ENCODE measurements at regions not wholly inside any gene's neighbourhood (a gene's known extent, or its start where the extent isn't known, plus 50 kb on each side); places are given as distances from the start of the nearest gene placed in this dataset.
"Not testable (repeated sequence)": the region's sequence is repeated elsewhere in the genome, so short reads cannot be mapped to it uniquely, and the experiment has no call there.

GRCh38 chr3:87957575-87957974 lies 101.2 kb downstream of the CGGBP1 start:
- ATAC-seq (no peak), DNase-seq (no peak)

GRCh38 chr3:87949879-87950208 lies 109.0 kb downstream of the CGGBP1 start:
- ATAC-seq (no peak), DNase-seq (no peak)
- H3K36me3 Mint-ChIP-seq, result no peaks in the 10 kb centered on the region
- peak overlapping the region in 1 of 10 donors; percentile 7 for H3K4me3 Mint-ChIP-seq
- H3K27ac Mint-ChIP-seq, result peak overlapping the region in 1 of 10 donors; percentile 30
- peaks cover 0 to 9% (median 0%) of the 10 kb centered on the region in 4 donors for H3K4me1 Mint-ChIP-seq
- POLR2A ChIA-PET, result no interaction called here
- peaks cover 3 to 13% (median 12%) of the 10 kb centered on the region in 5 donors for H3K27me3 Mint-ChIP-seq
- H3K9me3 Mint-ChIP-seq, result no peaks in the 10 kb centered on the region

More at GRCh38 chr3:87957575-87957974, 101.2 kb downstream of the CGGBP1 start:
- H3K27me3 Mint-ChIP-seq, result peaks cover 2 to 22% (median 6%) of the 10 kb centered on the region in 5 donors
- H3K4me1 Mint-ChIP-seq, result no peaks in the 10 kb centered on the region
- no peaks in the 10 kb centered on the region for H3K36me3 Mint-ChIP-seq
- no peak overlapping the region for H3K4me3 Mint-ChIP-seq
- H3K27ac Mint-ChIP-seq, result no peak overlapping the region
- POLR2A ChIA-PET, result no interaction called here
- H3K9me3 Mint-ChIP-seq, result no peaks in the 10 kb centered on the region

GRCh38 chr3:87949189-87949878 lies 109.5 kb downstream of the CGGBP1 start:
- no peak for ATAC-seq

GRCh38 chr3:87946007-87946406 lies 112.8 kb downstream of the CGGBP1 start:
- H3K36me3 Mint-ChIP-seq, H3K27ac Mint-ChIP-seq, H3K4me3 Mint-ChIP-seq, ATAC-seq, H3K4me1 Mint-ChIP-seq, DNase-seq, H3K9me3 Mint-ChIP-seq, POLR2A ChIA-PET: not testable (repeated sequence)
- H3K27me3 Mint-ChIP-seq, result peaks cover 0 to 15% (median 12%) of the 10 kb centered on the region in 5 donors

More at GRCh38 chr3:87949189-87949878, 109.5 kb downstream of the CGGBP1 start:
- H3K4me3 Mint-ChIP-seq, result peak overlapping the region in 1 of 10 donors; percentile 7
- no peak for DNase-seq
- peak overlapping the region in 1 of 10 donors; percentile 30 for H3K27ac Mint-ChIP-seq
- H3K9me3 Mint-ChIP-seq, result no peaks in the 10 kb centered on the region
- H3K4me1 Mint-ChIP-seq, result peaks cover 0 to 9% (median 0%) of the 10 kb centered on the region in 4 donors
- POLR2A ChIA-PET, result no interaction called here
- H3K36me3 Mint-ChIP-seq, result no peaks in the 10 kb centered on the region
- peaks cover 3 to 15% (median 12%) of the 10 kb centered on the region in 5 donors for H3K27me3 Mint-ChIP-seq

- not testable (repeated sequence) for H3K36me3 Mint-ChIP-seq
- peaks cover 0 to 25% (median 5%) of the 10 kb centered on the region in 9 donors for H3K9me3 Mint-ChIP-seq
- H3K27me3 Mint-ChIP-seq, result peaks cover 0 to 15% (median 10%) of the 10 kb centered on the region in 5 donors
Observed at GRCh38 chr3:87942256-87942655, 116.5 kb downstream of the CGGBP1 start.

GRCh38 chr3:87924485-87924884 lies 134.3 kb downstream of the CGGBP1 start:
- Mint-ChIP-seq H3K4me1 (no peaks in the 10 kb centered on the region), H3K36me3 (peaks cover 0 to 17% (median 0%) of the 10 kb centered on the region in 3 donors), H3K4me3 (no peak overlapping the region), H3K27ac (no peak overlapping the region), H3K27me3 (peaks cover 0 to 2% (median 0%) of the 10 kb centered on the region in 5 donors), H3K9me3 (peaks cover 11 to 27% (median 21%) of the 10 kb centered on the region in 9 donors)
- DNase-seq (no peak), ATAC-seq (no peak)
- POLR2A ChIA-PET, result no interaction called here

More at GRCh38 chr3:87942256-87942655, 116.5 kb downstream of the CGGBP1 start:
- H3K4me1 Mint-ChIP-seq, H3K4me3 Mint-ChIP-seq, DNase-seq, POLR2A ChIA-PET, ATAC-seq, H3K27ac Mint-ChIP-seq: not testable (repeated sequence)

- ATAC-seq (no peak), DNase-seq (no peak)
- no peaks in the 10 kb centered on the region for H3K4me1 Mint-ChIP-seq
- POLR2A ChIA-PET, result no interaction called here
- peaks cover 0 to 17% (median 0%) of the 10 kb centered on the region in 3 donors for H3K36me3 Mint-ChIP-seq
- H3K9me3 Mint-ChIP-seq, result peaks cover 10 to 45% (median 19%) of the 10 kb centered on the region in 9 donors
- H3K4me3 Mint-ChIP-seq, result no peak overlapping the region
- H3K27me3 Mint-ChIP-seq, result peaks cover 0 to 11% (median 4%) of the 10 kb centered on the region in 5 donors
- H3K27ac Mint-ChIP-seq, result no peak overlapping the region
Observed at GRCh38 chr3:87920549-87920948, 138.3 kb downstream of the CGGBP1 start.

GRCh38 chr3:87901141-87901540 lies 157.7 kb downstream of the CGGBP1 start:
- no peak overlapping the region for H3K4me3 Mint-ChIP-seq
- no peaks in the 10 kb centered on the region for H3K4me1 Mint-ChIP-seq
- ATAC-seq (no peak), DNase-seq (no peak)
- no peaks in the 10 kb centered on the region for H3K36me3 Mint-ChIP-seq
- peaks cover 0 to 2% (median 0%) of the 10 kb centered on the region in 5 donors for H3K27me3 Mint-ChIP-seq
- no peak overlapping the region for H3K27ac Mint-ChIP-seq
- POLR2A ChIA-PET, result no interaction called here
- no peaks in the 10 kb centered on the region for H3K9me3 Mint-ChIP-seq

GRCh38 chr3:87900061-87900460 lies 158.7 kb downstream of the CGGBP1 start:
- POLR2A ChIA-PET, result no interaction called here
- peaks cover 0 to 2% (median 0%) of the 10 kb centered on the region in 5 donors for H3K27me3 Mint-ChIP-seq
- no peak overlapping the region for H3K27ac Mint-ChIP-seq
- H3K36me3 Mint-ChIP-seq, result no peaks in the 10 kb centered on the region
- H3K4me3 Mint-ChIP-seq, result no peak overlapping the region
- ATAC-seq (no peak), DNase-seq (no peak)
- H3K4me1 Mint-ChIP-seq, result no peaks in the 10 kb centered on the region
- no peaks in the 10 kb centered on the region for H3K9me3 Mint-ChIP-seq

- POLR2A ChIA-PET, result no interaction called here
- Mint-ChIP-seq H3K27me3 (peaks cover 0 to 2% (median 0%) of the 10 kb centered on the region in 5 donors), H3K27ac (no peak overlapping the region), H3K36me3 (no peaks in the 10 kb centered on the region), H3K4me3 (no peak overlapping the region), H3K4me1 (no peaks in the 10 kb centered on the region), H3K9me3 (no peaks in the 10 kb centered on the region)
- ATAC-seq (no peak), DNase-seq (no peak)
Observed at GRCh38 chr3:87898971-87899370, 159.8 kb downstream of the CGGBP1 start.

GRCh38 chr3:87895983-87896382 lies 162.8 kb downstream of the CGGBP1 start:
- ATAC-seq (no peak), DNase-seq (no peak)
- no peak overlapping the region for H3K27ac Mint-ChIP-seq
- H3K4me3 Mint-ChIP-seq, result no peak overlapping the region
- H3K36me3 Mint-ChIP-seq, result no peaks in the 10 kb centered on the region
- H3K4me1 Mint-ChIP-seq, result no peaks in the 10 kb centered on the region
- POLR2A ChIA-PET, result no interaction called here
- H3K27me3 Mint-ChIP-seq, result peaks cover 0 to 3% (median 0%) of the 10 kb centered on the region in 5 donors
- H3K9me3 Mint-ChIP-seq, result no peaks in the 10 kb centered on the region

- Mint-ChIP-seq H3K4me1 (no peaks in the 10 kb centered on the region), H3K27ac (no peak overlapping the region), H3K36me3 (peaks cover 0 to 23% (median 0%) of the 10 kb centered on the region in 3 donors), H3K27me3 (peaks cover 0 to 10% (median 0%) of the 10 kb centered on the region in 5 donors), H3K4me3 (no peak overlapping the region), H3K9me3 (peaks cover 7 to 48% (median 36%) of the 10 kb centered on the region in 9 donors)
- POLR2A ChIA-PET, result no interaction called here
- DNase-seq (no peak), ATAC-seq (no peak)
Observed at GRCh38 chr3:87873136-87873535, 185.7 kb downstream of the CGGBP1 start.

- Mint-ChIP-seq H3K27ac (no peak overlapping the region), H3K27me3 (peaks cover 0 to 14% (median 4%) of the 10 kb centered on the region in 5 donors), H3K9me3 (peaks cover 7 to 30% (median 18%) of the 10 kb centered on the region in 9 donors), H3K4me1 (no peaks in the 10 kb centered on the region), H3K4me3 (no peak overlapping the region), H3K36me3 (peaks cover 0 to 9% (median 0%) of the 10 kb centered on the region in 3 donors)
- POLR2A ChIA-PET, result no interaction called here
- ATAC-seq, result no peak
- no peak for DNase-seq
Observed at GRCh38 chr3:87867001-87867400, 191.8 kb downstream of the CGGBP1 start.

GRCh38 chr3:87856126-87856525 lies 202.7 kb downstream of the CGGBP1 start:
- peaks cover 0 to 6% (median 0%) of the 10 kb centered on the region in 4 donors for H3K4me1 Mint-ChIP-seq
- no peaks in the 10 kb centered on the region for H3K36me3 Mint-ChIP-seq
- H3K27me3 Mint-ChIP-seq, result peaks cover 0 to 10% (median 3%) of the 10 kb centered on the region in 5 donors
- no peak for DNase-seq
- H3K27ac Mint-ChIP-seq, result no peak overlapping the region
- H3K4me3 Mint-ChIP-seq, result no peak overlapping the region
- POLR2A ChIA-PET, result no interaction called here
- peaks cover 0 to 3% (median 0%) of the 10 kb centered on the region in 9 donors for H3K9me3 Mint-ChIP-seq
- ATAC-seq, result no peak

Measured in naive thymus-derived CD8-positive, alpha-beta T cell (primary cell).